HG03571 (cell line): ENCODE measurements at regions not wholly inside any gene's neighbourhood (a gene's known extent, or its start where the extent isn't known, plus 50 kb on each side); places are given as distances from the start of the nearest gene placed in this dataset.

Experiments used
- ATAC-seq: cut with Tn5 transposase; IDR thresholded peaks from one replicate; pipeline ENCODE4 v1.9.1; 2021; ENCODE audit not compliant: unreplicated experiment

GRCh38 chr6:104428184-104428583 is 431.5 kb downstream of the HACE1 start:
- no peak for ATAC-seq

- no peak for ATAC-seq
Observed at GRCh38 chr6:104423691-104424090, 436.0 kb downstream of the HACE1 start.

GRCh38 chr6:104421650-104422049 is 438.1 kb downstream of the HACE1 start:
- ATAC-seq: no peak

- no peak for ATAC-seq
Observed at GRCh38 chr6:104418839-104419238, 440.9 kb downstream of the HACE1 start.

GRCh38 chr6:104418125-104418524 is 441.6 kb downstream of the HACE1 start:
- ATAC-seq: no peak

GRCh38 chr6:104414723-104415122 is 445.0 kb downstream of the HACE1 start:
- no peak for ATAC-seq

- ATAC-seq: no peak
Observed at GRCh38 chr6:104413767-104414166, 446.0 kb downstream of the HACE1 start.

- no peak for ATAC-seq
Observed at GRCh38 chr6:104411302-104411701, 448.4 kb downstream of the HACE1 start.

GRCh38 chr6:104409913-104410312 is 449.8 kb downstream of the HACE1 start:
- ATAC-seq: no peak

- ATAC-seq: no peak
Observed at GRCh38 chr6:104407957-104408356, 451.8 kb downstream of the HACE1 start.

GRCh38 chr6:104404377-104404776 is 455.3 kb downstream of the HACE1 start:
- ATAC-seq: no peak

- no peak for ATAC-seq
Observed at GRCh38 chr6:104402572-104402971, 457.1 kb downstream of the HACE1 start.

GRCh38 chr6:104401926-104402325 is 457.8 kb downstream of the HACE1 start:
- ATAC-seq: no peak

GRCh38 chr6:104400844-104401243 is 458.9 kb downstream of the HACE1 start:
- no peak for ATAC-seq

GRCh38 chr6:104396077-104396476 is 463.6 kb downstream of the HACE1 start:
- ATAC-seq: no peak

GRCh38 chr6:104381907-104382306 is 477.8 kb downstream of the HACE1 start:
- no peak for ATAC-seq

GRCh38 chr6:104365451-104366234 is 494.1 kb downstream of the HACE1 start:
- ATAC-seq: no peak

GRCh38 chr6:104357928-104358327 is 501.8 kb downstream of the HACE1 start:
- ATAC-seq: no peak

GRCh38 chr6:104356197-104356596 is 503.5 kb downstream of the HACE1 start:
- no peak for ATAC-seq

- ATAC-seq: no peak
Observed at GRCh38 chr6:104349191-104349590, 510.5 kb downstream of the HACE1 start.

GRCh38 chr6:104344223-104344622 is 515.5 kb downstream of the HACE1 start:
- no peak for ATAC-seq

- no peak for ATAC-seq
Observed at GRCh38 chr6:104332364-104332763, 527.4 kb downstream of the HACE1 start.
